ENCODE measurements at regions not wholly inside any gene's neighbourhood (a gene's known extent, or its start where the extent isn't known, plus 50 kb on each side); places are given as distances from the start of the nearest gene placed in this dataset.

DNA sequence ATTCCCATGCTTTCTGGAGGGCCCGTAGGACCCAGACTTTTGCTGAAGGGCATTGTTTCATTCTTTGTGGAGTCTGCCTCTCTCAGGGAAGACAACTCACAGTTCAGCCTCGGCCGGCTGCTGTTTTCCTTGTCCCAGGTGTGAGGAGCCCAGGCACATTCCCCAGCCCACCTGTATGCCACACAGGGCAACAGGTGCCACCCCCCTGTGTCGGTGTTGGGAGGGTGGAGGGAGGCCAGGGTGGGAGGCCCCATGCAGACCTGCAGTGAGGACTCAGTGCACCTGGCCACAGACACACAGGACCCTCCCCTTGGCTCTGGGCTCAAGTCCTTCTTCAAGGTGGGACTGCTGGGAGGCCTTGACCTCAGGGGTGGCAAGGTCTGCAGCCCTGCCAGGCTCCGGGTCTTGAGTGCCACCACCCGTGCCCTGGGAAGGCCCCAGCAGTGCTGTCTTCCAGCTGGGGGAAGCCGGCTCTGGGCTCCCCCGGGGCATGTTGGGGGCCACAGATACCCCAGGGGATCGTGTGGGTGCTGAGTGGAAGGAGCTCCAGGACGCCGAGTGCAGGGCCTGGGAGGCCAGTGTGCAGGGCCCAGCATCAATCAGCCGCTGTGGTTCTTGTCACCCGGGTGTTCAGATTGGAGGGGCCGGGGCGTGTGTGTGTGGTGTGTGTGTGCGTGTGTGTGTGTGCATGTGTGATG lies 1286.1 kb downstream of the BRD1 start:
- H3K4me1 Mint-ChIP-seq (ENCODE audit: low read depth): no peaks in the 10 kb centered on the region
- H3K27ac Mint-ChIP-seq: no peak overlapping the region
- no peak for DNase-seq
- H3K4me3 Mint-ChIP-seq: no peak overlapping the region
- peaks cover 11% of the 10 kb centered on the region; the same call in 1 of the 2 replicates for H3K36me3 Mint-ChIP-seq (ENCODE audit: low read depth)
- TF ChIP-seq, protein P1, sequence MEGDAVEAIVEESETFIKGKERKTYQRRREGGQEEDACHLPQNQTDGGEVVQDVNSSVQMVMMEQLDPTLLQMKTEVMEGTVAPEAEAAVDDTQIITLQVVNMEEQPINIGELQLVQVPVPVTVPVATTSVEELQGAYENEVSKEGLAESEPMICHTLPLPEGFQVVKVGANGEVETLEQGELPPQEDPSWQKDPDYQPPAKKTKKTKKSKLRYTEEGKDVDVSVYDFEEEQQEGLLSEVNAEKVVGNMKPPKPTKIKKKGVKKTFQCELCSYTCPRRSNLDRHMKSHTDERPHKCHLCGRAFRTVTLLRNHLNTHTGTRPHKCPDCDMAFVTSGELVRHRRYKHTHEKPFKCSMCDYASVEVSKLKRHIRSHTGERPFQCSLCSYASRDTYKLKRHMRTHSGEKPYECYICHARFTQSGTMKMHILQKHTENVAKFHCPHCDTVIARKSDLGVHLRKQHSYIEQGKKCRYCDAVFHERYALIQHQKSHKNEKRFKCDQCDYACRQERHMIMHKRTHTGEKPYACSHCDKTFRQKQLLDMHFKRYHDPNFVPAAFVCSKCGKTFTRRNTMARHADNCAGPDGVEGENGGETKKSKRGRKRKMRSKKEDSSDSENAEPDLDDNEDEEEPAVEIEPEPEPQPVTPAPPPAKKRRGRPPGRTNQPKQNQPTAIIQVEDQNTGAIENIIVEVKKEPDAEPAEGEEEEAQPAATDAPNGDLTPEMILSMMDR (IDR thresholded peaks at IDR 0.05): no peak
- H3K27me3 Mint-ChIP-seq (ENCODE audit: insufficient read depth): no peaks in the 10 kb centered on the region
- H3K9me3 Mint-ChIP-seq: peaks cover 55% of the 10 kb centered on the region

DNA sequence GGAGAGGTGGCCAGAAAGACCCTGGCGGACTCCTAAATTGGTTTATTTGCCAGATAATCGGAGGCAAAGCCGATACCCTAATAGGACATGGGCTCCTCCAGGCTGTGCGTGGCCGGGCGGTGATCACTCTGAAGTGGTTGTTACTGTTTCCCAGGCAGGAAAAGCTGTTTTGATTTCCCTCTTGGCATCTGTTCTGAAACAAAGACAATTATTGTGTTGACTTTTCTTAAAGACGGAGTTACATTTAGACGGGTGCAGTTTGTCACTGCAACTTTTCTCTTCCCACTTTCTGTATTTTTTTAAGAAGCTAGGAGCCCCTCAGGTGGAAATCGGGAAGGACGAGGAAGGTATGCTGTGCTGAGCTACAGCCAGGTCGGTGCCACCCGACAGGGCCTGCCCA lies 1288.4 kb downstream of the BRD1 start:
- Mint-ChIP-seq H3K27me3 (ENCODE audit: insufficient read depth) (no peaks in the 10 kb centered on the region), H3K9me3 (peaks cover 47% of the 10 kb centered on the region), H3K36me3 (ENCODE audit: low read depth) (peaks cover 11% of the 10 kb centered on the region; the same call in 1 of the 2 replicates), H3K4me1 (ENCODE audit: low read depth) (no peaks in the 10 kb centered on the region), H3K27ac (no peak overlapping the region), H3K4me3 (no peak overlapping the region)
- TF ChIP-seq, protein P1 (IDR thresholded peaks at IDR 0.05): no peak
- no peak for DNase-seq

DNA sequence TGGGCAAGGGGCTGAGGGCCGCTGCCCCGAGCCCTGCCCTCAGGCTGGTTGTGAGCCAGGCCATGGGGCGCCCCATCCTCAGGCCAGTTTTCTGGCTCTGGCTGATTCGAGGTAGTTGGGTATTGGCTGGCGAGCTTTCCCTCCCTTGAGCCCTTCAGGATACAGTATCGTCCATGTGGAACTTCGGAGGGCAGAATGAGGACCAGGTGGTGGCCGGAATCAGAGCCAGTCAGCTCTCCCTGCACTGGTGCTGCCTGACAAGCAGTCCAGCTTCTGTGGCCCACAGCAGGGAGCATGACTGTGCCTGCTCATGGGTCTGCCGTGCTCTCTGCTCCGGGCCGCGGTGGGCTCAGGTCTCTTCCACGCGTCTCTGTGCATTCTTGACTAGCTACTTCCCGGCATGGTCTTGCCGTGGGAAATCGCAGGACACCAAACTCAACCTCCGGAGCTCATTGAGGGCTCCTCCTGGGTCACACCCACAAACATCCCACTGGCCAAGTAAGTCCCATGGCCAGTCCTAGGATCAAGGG lies 1289.3 kb downstream of the BRD1 start:
- Mint-ChIP-seq H3K36me3 (ENCODE audit: low read depth) (peaks cover 11% of the 10 kb centered on the region; the same call in 1 of the 2 replicates), H3K9me3 (peaks cover 56% of the 10 kb centered on the region), H3K4me3 (no peak overlapping the region), H3K27me3 (ENCODE audit: insufficient read depth) (no peaks in the 10 kb centered on the region), H3K4me1 (ENCODE audit: low read depth) (no peaks in the 10 kb centered on the region), H3K27ac (no peak overlapping the region)
- TF ChIP-seq, protein P1 (IDR thresholded peaks at IDR 0.05): no peak
- no peak for DNase-seq

DNA sequence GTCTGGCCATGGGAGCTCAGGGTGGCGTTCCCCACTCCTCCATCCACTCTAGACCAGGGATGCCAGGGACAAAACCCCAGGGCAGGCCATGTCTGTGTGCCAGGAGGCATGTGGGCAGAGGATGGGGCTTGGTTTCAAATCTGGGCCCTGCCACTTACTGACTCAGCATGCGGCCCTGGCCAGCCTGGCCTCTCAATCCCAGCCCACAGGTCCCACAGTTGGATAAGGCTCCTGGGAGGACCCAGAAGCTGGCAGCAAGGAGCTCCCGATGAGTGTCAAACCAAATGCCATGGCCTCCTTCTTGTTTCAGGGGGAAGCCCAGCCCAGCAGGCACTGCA lies 1290.4 kb downstream of the BRD1 start:
- TF ChIP-seq, protein P1 (IDR thresholded peaks at IDR 0.05): no peak
- H3K36me3 Mint-ChIP-seq (ENCODE audit: low read depth): peaks cover 13% of the 10 kb centered on the region
- no peak overlapping the region for H3K27ac Mint-ChIP-seq
- DNase-seq: no peak
- H3K9me3 Mint-ChIP-seq: peaks cover 54% of the 10 kb centered on the region
- H3K4me3 Mint-ChIP-seq: no peak overlapping the region
- no peaks in the 10 kb centered on the region for H3K27me3 Mint-ChIP-seq (ENCODE audit: insufficient read depth)
- H3K4me1 Mint-ChIP-seq (ENCODE audit: low read depth): no peaks in the 10 kb centered on the region

DNA sequence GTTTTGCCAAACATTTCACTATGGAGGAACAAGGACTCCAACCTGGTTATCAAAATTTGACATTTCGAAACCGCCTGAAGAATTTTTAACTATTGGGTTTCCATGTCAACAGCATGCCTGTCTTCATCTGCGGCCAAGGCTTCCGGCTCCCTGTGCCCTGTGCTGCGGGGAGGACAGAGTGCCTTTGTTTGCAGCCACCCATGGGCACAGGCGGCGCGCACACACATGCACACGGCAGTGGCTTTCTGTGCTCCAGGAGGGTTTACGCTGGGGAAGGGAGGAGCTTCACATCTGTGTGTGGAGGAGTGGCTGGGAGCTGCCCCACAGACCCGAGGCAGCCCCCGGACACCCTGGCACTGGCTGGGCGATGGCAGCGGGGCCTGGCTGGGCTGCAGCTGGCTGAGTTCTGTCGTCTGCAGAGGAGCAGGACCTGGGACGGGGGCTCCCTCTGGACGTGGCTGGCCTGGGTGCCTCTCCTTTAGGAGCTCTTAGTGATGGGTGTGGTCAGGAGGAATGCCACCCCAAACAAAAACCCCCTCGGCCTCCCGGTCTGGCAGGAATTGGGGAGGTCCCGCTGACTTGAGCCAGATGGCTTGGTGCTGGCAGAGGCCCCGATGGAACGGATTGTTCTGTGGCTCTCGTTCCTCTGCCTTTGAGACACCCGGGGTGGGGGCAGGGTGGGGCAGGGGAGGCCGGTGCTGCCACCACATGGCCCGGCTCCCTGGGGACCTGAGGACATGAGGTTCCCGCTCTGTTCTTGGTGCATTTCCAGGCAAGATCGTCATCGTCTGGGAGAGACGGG lies 1290.9 kb downstream of the BRD1 start:
- peaks cover 54% of the 10 kb centered on the region for H3K9me3 Mint-ChIP-seq
- no peaks in the 10 kb centered on the region for H3K4me1 Mint-ChIP-seq (ENCODE audit: low read depth)
- TF ChIP-seq, protein P1 (IDR thresholded peaks at IDR 0.05): no peak
- no peak overlapping the region for H3K4me3 Mint-ChIP-seq
- DNase-seq: no peak
- H3K27ac Mint-ChIP-seq: no peak overlapping the region
- no peaks in the 10 kb centered on the region for H3K27me3 Mint-ChIP-seq (ENCODE audit: insufficient read depth)
- peaks cover 10% of the 10 kb centered on the region; the same call in 1 of the 2 replicates for H3K36me3 Mint-ChIP-seq (ENCODE audit: low read depth)
